ENCODE measurements at regions not wholly inside any gene's neighbourhood (a gene's known extent, or its start where the extent isn't known, plus 50 kb on each side); places are given as distances from the start of the nearest gene placed in this dataset.

DNA sequence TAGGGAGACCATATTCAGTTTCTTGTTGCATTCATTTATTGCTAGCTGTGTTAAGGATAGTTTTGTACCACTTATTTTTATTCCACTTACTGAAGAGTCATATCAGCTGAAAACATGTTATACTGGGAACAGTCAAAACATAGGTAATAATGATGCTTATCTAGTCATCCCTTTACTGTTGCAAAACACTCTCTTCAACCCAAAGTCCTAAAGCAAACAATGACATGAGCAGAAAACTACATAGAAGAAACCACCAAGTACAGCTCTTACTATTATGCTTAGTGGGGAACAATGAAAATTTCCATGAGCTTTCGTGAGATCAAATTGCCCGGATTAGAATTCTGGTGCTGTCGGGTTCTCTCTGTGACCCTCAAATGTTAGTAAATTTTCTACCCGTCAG is 681.4 kb downstream of the NR2F1-AS1 start:
- H3K27ac ChIP-seq, result no peak overlapping the region
- TF ChIP-seq, protein P1, sequence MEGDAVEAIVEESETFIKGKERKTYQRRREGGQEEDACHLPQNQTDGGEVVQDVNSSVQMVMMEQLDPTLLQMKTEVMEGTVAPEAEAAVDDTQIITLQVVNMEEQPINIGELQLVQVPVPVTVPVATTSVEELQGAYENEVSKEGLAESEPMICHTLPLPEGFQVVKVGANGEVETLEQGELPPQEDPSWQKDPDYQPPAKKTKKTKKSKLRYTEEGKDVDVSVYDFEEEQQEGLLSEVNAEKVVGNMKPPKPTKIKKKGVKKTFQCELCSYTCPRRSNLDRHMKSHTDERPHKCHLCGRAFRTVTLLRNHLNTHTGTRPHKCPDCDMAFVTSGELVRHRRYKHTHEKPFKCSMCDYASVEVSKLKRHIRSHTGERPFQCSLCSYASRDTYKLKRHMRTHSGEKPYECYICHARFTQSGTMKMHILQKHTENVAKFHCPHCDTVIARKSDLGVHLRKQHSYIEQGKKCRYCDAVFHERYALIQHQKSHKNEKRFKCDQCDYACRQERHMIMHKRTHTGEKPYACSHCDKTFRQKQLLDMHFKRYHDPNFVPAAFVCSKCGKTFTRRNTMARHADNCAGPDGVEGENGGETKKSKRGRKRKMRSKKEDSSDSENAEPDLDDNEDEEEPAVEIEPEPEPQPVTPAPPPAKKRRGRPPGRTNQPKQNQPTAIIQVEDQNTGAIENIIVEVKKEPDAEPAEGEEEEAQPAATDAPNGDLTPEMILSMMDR (IDR thresholded peaks at IDR 0.05), result no peak
- TF ChIP-seq ZFX (IDR thresholded peaks at IDR 0.05; ENCODE audit: borderline replicate concordance), result no peak

DNA sequence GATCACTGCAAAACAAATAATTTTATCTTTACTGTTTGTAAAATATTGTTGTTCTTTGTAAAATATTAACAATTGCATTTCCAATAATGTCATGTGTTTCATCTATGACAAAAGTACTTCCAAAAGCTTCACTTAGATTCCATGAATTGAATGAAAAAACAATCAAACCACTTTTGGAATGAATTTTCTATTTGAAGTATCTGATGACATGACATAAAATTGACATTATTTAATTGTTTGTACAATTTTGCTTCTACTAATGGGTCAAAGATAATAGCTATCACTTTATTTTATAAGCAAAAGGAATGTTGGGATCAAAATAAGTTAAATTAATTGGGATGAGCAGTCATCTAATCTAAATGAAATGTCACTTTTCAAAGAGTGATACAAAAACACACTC is 684.3 kb downstream of the NR2F1-AS1 start:
- no peak overlapping the region for H3K27ac ChIP-seq
- TF ChIP-seq ZFX (IDR thresholded peaks at IDR 0.05; ENCODE audit: borderline replicate concordance), result no peak
- TF ChIP-seq, protein P1 (IDR thresholded peaks at IDR 0.05), result no peak

DNA sequence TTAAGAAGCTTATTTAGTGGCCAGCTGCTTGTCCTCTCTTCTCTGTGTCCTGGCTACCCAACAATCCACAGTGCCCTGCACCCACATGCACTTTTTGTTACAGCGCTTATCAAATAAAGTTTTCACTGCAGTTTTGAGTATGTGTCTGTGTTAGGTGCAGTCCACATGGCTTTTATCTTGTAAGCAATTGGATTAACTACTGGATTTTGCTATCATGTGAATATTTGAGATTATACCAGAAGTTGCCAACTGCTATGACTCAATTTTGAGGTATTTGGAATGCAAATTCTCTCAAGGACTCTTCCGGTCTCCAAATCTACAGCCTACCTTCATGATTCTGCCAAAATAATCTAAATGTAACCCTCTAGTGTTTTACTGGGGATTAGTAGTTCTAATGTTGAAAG is 690.2 kb downstream of the NR2F1-AS1 start:
- TF ChIP-seq, protein P1 (IDR thresholded peaks at IDR 0.05), result no peak
- no peak for TF ChIP-seq ZFX (IDR thresholded peaks at IDR 0.05; ENCODE audit: borderline replicate concordance)
- no peak overlapping the region for H3K27ac ChIP-seq

- TF ChIP-seq, protein P1 (IDR thresholded peaks at IDR 0.05), result no peak
- no peak for TF ChIP-seq ZFX (IDR thresholded peaks at IDR 0.05; ENCODE audit: borderline replicate concordance)
- H3K27ac ChIP-seq, result no peak overlapping the region
These were observed 691.9 kb downstream of the NR2F1-AS1 start for GRCh38 chr5:92889140-92889539.

DNA sequence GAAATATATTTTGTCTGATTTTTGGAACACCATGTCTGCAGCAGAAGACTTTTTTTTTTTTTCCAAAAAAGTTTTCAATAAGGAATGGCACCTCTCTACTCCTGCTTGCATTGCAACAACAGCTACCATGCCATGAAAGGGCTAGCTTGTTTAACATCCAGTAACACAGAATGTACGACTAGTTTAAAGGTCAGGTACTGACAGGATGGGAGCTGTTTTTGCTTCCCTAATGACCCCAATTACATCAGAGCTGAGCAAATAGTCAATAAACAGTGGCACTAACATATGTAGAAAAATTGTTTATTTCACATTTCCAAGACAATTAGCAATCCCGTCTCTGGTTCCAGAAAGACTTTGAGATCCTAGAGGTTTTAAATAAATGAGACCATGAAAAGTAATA is 693.8 kb downstream of the NR2F1-AS1 start:
- H3K27ac ChIP-seq, result no peak overlapping the region
- TF ChIP-seq, protein P1 (IDR thresholded peaks at IDR 0.05), result no peak

DNA sequence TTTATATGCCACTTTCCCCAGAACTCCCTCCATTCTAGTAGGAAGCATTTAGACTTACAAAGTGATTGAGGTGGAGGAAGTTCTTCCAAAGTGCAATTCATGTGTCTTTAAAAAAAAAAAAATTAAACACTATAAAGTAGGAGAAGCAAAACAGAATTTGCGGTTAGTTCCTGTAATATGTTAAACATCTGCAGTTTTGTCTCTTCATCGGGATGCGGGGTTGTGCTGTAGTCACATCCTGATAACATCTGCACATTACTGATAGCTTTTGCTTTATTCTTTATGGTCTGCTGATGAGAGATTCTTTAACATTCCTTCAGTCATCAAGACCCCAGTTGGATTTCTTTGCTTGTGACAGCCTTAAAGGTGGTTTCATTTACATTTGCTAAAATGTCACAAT is 694.3 kb downstream of the NR2F1-AS1 start:
- TF ChIP-seq ZFX (IDR thresholded peaks at IDR 0.05; ENCODE audit: borderline replicate concordance), result no peak
- TF ChIP-seq, protein P1 (IDR thresholded peaks at IDR 0.05), result no peak
- H3K27ac ChIP-seq, result no peak overlapping the region

DNA sequence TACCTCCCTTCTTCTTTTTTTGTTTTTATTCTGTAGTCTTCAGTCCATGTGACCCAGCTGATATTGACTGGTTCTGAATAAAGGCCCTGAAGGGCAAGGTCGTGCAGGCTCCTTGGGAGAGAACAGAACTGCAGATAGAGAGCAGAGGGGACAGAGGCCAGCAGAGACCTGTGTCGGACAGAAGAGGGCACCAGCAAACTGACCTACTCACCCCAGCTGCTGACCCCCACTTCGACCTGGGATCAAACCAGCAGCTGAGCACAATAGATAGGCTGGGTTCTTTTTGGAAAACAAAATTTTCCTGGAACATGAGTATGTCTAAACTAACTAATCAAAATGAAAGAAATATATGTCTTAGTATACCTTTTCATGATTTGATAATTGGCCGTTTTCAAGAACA is 695.1 kb downstream of the NR2F1-AS1 start:
- H3K27ac ChIP-seq, result no peak overlapping the region
- no peak for TF ChIP-seq ZFX (IDR thresholded peaks at IDR 0.05; ENCODE audit: borderline replicate concordance)
- TF ChIP-seq, protein P1 (IDR thresholded peaks at IDR 0.05), result peak; percentile 15; the same call in 1 of the 2 replicates
